GM21576 (cell line): ENCODE measurements at regions not wholly inside any gene's neighbourhood (a gene's known extent, or its start where the extent isn't known, plus 50 kb on each side); places are given as distances from the start of the nearest gene placed in this dataset.

Source experiments
- ATAC-seq: cut with Tn5 transposase; IDR thresholded peaks from one replicate; pipeline ENCODE4 v1.9.1; 2021; ENCODE audit warnings: mild to moderate bottlenecking, moderate library complexity; ENCODE audit not compliant: unreplicated experiment

DNA sequence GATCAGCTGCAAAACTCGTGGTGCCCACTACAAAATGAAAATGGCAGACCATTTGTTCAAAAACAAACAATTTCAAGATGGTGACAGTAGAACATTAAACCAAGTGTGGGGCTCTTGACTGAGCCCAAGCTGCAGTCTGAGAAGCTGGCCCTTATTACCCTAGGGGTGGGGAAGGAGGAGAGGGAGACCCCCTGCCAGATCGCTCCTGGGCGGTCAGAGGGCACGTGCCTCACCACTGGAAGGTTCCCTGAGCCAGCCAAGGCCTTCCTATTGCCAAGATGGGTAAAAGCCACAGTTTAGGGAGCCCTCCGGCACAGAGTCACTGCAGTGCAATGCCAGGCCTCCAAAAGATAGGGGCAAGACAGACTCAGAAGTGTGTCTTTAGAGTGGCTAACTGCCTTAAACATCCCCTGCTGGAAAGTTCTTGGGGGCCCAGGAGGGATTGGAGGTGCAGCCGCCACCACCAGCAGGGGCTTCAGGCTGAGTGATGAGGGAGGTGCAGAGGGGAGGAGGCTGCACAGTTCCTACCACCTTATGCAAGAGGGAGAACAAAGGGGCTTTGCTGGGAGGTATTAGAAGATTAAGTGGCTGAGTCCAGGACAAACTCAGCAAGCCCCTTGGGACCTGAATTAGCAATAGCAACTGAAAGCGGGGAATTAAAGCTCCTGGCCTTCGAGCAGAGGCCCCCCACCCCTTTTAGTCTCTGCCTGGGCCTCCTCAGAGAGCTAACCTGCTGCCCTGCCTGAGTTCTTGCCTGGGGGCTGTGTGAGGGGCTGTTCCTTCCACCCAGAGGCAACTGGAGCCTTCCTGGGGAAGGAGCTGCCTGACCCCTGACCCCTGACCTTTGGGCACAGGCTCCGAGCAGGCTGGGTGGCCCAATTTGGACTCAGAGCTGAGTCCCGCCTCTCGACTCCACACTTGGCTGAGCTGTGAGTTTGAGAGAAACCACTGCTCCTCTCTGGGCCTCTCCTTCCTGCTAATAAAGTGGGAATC lies 88.4 kb downstream of the VEGFA start:
- ATAC-seq, result no peak

DNA sequence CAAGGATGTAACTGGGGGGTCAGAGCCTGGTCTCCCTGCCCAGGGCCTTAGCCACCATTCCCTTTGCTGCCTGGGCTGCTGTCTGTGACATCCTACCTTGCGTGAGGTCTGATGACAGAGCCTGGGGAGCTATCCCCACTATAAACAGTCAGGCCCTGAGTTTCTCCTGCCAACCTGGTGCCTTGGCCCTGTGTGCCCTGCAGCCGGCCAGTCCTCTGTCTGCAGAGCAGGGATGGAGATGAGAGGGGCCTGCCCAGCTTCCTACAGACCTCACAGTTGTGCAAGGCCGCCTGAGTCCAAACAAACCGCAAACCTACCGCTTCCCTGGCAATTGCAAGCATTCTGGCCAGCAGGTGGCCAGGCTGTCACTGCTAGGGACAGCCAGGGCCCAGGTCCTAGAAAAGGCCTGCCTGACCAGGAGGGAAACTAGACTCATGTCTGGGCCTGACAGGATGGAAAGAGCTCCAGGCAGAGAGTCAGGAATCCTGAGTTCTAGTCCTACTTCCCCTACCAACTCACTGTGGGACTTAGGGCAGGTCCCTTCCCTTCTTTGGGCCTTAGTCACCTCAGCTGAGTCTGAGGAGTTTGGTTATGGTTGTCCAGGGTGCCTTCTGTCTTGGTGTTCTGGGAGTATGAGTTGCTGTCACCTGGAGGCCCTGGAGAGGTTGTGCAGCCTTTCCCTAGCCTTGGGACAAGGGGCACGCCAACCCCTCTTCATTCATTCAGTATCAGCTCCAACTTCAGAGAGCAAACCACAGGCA lies 86.2 kb downstream of the VEGFA start:
- no peak for ATAC-seq

DNA sequence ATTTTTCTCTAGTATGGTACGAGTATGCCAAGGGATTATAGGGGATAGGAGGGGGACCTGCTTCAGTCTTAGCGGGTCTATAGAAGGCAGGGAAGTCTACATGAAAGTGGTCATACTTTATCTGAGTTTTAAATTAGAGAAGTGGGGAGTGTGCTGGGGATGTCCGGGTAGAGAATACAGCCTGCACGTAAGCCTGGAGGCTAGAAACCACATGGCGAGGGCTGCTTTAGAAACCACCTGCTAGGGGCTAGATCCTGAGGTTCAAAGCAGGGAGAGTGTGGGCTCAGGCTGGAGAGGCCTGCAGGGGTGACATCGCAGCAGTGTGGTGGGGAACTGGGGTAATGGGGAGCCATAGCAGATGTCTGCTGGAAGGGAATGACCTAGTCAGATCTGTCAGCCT lies 85.2 kb downstream of the VEGFA start:
- no peak for ATAC-seq

GRCh38 chr6:43853066-43853650 lies 83.1 kb downstream of the VEGFA start:
- ATAC-seq, result no peak

DNA sequence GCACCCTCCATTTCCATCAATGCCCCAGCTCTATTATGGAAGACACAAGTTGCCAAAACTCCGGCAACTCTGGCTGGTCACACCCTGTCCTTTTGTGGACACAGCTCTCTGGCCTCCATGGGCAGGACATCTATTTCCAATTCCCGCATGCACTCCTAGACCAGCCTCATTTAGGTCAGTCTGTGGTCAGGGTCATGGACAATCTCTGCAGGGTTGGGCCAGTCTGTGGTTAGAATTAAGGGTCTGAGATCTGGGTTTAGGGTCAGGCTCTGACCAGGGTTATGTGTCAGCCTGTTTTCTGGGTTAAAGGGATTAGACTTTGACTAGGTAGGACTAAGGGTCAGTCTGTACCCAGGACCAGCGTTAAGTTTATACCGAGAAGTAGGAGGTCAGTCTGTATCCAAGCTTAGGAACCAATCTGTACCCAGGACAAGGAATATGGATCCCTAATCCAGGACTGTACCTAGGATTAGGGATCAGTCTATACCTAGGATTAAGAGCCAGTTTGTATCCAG lies 82.4 kb downstream of the VEGFA start:
- no peak for ATAC-seq

GRCh38 chr6:43851204-43851865 lies 81.3 kb downstream of the VEGFA start:
- no peak for ATAC-seq

DNA sequence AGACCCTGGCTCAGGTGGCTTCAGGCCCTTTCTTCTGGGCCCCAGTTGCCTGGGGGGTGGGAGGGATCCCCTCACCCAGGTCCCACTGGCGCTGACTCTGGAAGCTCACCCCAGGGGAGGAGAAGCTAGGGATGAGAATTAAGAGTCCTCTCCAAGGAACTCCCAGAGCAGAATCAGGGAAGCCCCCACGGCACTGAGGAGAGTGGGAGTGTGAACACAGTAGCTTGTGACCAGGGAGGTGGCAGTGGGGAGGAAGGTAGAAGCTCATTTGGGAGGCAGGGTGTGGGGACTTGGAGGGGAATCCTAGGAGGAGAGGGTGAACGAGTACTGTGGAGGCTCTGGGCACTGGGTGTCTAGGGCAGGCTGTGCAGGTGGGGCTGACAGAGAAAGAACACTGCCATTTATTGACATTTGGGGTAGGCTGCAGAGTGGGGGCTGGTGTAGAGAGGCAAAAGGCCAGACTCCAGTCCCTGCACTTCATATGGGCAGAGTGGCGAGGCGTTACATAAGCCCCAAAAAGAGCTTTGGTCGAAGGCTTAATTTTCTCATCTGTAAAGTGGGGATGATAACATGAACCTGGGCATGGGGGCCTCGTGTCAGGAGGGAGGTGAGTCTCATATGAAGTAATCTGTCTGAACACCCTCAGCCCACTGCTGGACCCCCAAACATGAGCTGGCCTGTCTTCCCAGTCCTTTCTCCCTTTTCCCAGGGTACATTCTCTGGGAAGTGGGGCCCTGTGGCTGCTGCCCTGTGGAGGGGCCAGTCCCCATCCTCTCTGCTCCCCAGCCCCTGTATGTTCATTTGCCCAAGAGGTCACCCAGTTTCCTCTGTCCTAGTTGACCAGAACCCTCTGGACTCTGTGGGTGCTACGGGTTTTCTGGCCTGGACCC lies 80.5 kb downstream of the VEGFA start:
- ATAC-seq, result no peak

DNA sequence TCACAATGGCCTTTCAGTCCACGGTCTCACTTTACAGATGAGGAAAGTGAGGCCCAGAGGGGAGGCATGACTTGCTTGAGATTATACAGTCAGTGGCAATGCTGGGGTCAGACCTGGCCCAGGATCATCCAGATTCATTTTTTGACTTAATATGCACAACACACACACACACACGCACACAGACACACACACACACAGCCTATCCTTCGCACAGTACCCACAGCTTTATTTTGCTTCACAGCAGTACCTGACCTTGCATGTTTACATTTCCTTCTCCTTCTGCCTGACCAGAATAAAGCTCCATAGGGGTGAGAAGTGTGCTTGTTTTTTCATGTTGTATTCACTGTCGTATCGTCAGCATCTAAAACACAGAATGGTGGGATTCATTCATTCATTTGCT lies 79.8 kb downstream of the VEGFA start:
- no peak for ATAC-seq

- no peak for ATAC-seq
Observed at GRCh38 chr6:43848671-43849391, 78.8 kb downstream of the VEGFA start.

GRCh38 chr6:43847741-43848630 lies 78.0 kb downstream of the VEGFA start:
- no peak for ATAC-seq

GRCh38 chr6:43846556-43846955 lies 76.5 kb downstream of the VEGFA start:
- no peak for ATAC-seq

- no peak for ATAC-seq
Observed at GRCh38 chr6:43845646-43846045, 75.6 kb downstream of the VEGFA start.

- ATAC-seq, result no peak
Observed at GRCh38 chr6:43843669-43844171, 73.7 kb downstream of the VEGFA start.

DNA sequence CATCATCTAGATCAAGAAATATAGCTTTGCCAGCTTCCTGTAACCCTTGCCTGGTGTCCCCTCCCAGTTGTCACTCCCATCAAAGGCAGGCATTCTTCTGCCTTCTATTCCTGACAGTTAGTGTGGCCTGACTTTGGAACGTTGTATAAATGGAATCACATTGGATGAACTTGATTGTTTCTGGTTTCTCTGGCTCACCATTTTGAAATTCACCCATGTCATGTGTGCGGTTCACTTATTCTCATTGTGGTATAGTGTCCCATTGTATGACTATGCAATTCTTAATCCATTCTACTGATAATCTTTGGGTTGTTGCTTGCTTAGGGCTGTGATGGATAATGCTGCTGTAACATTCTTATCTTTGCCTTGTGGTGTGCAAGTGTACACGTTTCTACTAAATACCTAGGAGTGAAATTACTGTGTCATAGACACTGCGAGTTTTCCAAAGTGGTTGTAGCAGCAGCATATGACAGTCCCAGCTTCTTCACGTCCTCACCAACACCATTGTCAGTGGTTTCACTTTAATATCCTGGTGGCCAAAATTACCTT lies 73.2 kb downstream of the VEGFA start:
- ATAC-seq, result no peak

GRCh38 chr6:43842231-43842794 lies 72.3 kb downstream of the VEGFA start:
- ATAC-seq, result no peak

DNA sequence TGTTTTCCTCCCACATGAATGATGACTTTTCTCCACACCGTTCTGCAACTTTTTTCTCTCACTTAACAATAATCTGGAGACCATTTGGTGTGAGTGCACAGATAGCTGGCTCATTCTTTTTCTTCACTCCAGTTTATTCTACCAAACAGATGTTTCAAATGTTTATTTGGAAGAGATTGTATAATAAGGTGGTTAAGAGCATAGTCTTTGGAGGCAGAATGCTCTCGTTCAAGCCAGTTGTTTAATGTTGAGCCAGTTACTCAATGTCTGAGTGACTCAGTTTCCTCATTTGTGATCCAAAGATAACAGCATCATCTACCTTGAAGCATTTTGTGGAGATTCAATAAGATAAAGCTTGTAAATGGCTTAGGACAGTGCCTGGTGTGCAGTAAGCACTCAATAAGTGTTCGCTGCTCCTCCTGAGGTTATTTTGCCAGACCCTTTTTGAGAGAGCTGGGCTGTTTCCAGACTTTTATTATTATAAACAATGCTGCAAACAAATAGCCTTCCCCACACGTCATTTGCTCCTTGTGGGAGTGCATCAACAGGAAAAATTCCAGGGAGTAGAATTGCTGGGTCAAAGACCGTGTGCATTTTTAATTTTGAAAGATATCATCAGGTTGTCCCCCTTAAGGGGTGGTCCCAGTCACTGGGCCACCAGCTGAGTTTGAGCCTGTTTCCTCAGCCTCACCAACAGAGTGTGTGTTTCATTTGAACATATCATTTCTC lies 70.6 kb downstream of the VEGFA start:
- no peak for ATAC-seq
